HG02852 (cell line): ENCODE measurements at regions not wholly inside any gene's neighbourhood (a gene's known extent, or its start where the extent isn't known, plus 50 kb on each side); places are given as distances from the start of the nearest gene placed in this dataset.

Experiments
- ATAC-seq: cut with Tn5 transposase; IDR thresholded peaks from one replicate; pipeline ENCODE4 v1.9.1; 2021; ENCODE audit warnings: mild to moderate bottlenecking, moderate library complexity; ENCODE audit not compliant: unreplicated experiment

- ATAC-seq: no peak
Observed at GRCh38 chr3:144067059-144067458, 95.4 kb downstream of the DIPK2A start.

GRCh38 chr3:144073698-144074097, 102.1 kb downstream of the DIPK2A start:
- no peak for ATAC-seq

- no peak for ATAC-seq
Observed at GRCh38 chr3:144079634-144080033, 108.0 kb downstream of the DIPK2A start.

GRCh38 chr3:144084929-144085328, 113.3 kb downstream of the DIPK2A start:
- ATAC-seq: no peak

- no peak for ATAC-seq
Observed at GRCh38 chr3:144085964-144086363, 114.3 kb downstream of the DIPK2A start.

- no peak for ATAC-seq
Observed at GRCh38 chr3:144096016-144096415, 124.4 kb downstream of the DIPK2A start.

- ATAC-seq: no peak
Observed at GRCh38 chr3:144097163-144097562, 125.5 kb downstream of the DIPK2A start.

- no peak for ATAC-seq
Observed at GRCh38 chr3:144098691-144099090, 127.1 kb downstream of the DIPK2A start.

- ATAC-seq: no peak
Observed at GRCh38 chr3:144102421-144102820, 130.8 kb downstream of the DIPK2A start.

GRCh38 chr3:144104186-144104585, 132.6 kb downstream of the DIPK2A start:
- no peak for ATAC-seq

- ATAC-seq: no peak
Observed at GRCh38 chr3:144104679-144105078, 133.1 kb downstream of the DIPK2A start.

- ATAC-seq: no peak
Observed at GRCh38 chr3:144105542-144105941, 133.9 kb downstream of the DIPK2A start.

- ATAC-seq: no peak
Observed at GRCh38 chr3:144106970-144107369, 135.3 kb downstream of the DIPK2A start.

GRCh38 chr3:144107923-144108322, 136.3 kb downstream of the DIPK2A start:
- ATAC-seq: no peak

GRCh38 chr3:144109944-144110343, 138.3 kb downstream of the DIPK2A start:
- peak; percentile 98 for ATAC-seq

- ATAC-seq: no peak
Observed at GRCh38 chr3:144112036-144112435, 140.4 kb downstream of the DIPK2A start.

- ATAC-seq: no peak
Observed at GRCh38 chr3:144112437-144112836, 140.8 kb downstream of the DIPK2A start.

- no peak for ATAC-seq
Observed at GRCh38 chr3:144114767-144115166, 143.1 kb downstream of the DIPK2A start.

- ATAC-seq: no peak
Observed at GRCh38 chr3:144119633-144120032, 148.0 kb downstream of the DIPK2A start.

GRCh38 chr3:144121661-144122060, 150.0 kb downstream of the DIPK2A start:
- ATAC-seq: no peak

GRCh38 chr3:144127014-144127413, 155.4 kb downstream of the DIPK2A start:
- ATAC-seq: no peak

- ATAC-seq: peak; percentile 11
Observed at GRCh38 chr3:144127700-144128099, 156.1 kb downstream of the DIPK2A start.

- ATAC-seq: peak; percentile 98
Observed at GRCh38 chr3:144128108-144128892, 156.7 kb downstream of the DIPK2A start.
